SK-N-SH treated with all-trans-retinoic acid at 6 μM for 48 hours (cell line): ENCODE measurements at regions not wholly inside any gene's neighbourhood (a gene's known extent, or its start where the extent isn't known, plus 50 kb on each side); places are given as distances from the start of the nearest gene placed in this dataset.

Source experiments
- ARNTL ChIP-seq: fragments of 450-650 bp; formaldehyde crosslinking; IDR thresholded peaks from 2 replicates; pipeline ENCODE4 v1.5.0; 2020; ENCODE audit warnings: low read depth, mild to moderate bottlenecking, moderate library complexity, borderline replicate concordance
- ISL1 ChIP-seq: fragments of 250-450 bp; sonication (Bioruptor Pico); IDR thresholded peaks from 2 replicates; pipeline ENCODE4 v2.1.2; 2022; ENCODE audit warnings: mild to moderate bottlenecking, moderate library complexity

DNA sequence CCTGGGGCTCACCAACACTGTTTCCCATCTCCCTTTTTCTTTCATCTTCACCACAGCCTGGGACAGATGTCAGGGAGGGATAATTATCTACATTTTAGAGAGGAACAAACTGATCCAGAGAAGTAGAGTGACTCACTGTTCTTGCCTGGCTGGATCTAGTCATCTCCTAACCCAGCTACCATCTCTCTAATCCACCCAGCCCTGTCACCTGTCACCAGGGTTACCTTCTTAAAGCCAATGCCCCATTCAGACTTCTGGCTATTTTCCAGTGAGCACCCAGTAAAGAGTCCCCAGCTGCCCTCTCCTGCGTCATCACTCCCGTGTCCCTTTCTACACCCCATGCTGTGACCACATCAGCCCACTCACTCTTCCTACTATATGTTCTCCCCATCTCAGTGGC, 68.4 kb upstream of the DUSP5 start:
- TF ChIP-seq ARNTL (CRISPR knock-in tag) = no peak
- TF ChIP-seq ISL1 (CRISPR knock-in tag) = no peak
